ENCODE measurements at regions not wholly inside any gene's neighbourhood (a gene's known extent, or its start where the extent isn't known, plus 50 kb on each side); places are given as distances from the start of the nearest gene placed in this dataset.

DNA sequence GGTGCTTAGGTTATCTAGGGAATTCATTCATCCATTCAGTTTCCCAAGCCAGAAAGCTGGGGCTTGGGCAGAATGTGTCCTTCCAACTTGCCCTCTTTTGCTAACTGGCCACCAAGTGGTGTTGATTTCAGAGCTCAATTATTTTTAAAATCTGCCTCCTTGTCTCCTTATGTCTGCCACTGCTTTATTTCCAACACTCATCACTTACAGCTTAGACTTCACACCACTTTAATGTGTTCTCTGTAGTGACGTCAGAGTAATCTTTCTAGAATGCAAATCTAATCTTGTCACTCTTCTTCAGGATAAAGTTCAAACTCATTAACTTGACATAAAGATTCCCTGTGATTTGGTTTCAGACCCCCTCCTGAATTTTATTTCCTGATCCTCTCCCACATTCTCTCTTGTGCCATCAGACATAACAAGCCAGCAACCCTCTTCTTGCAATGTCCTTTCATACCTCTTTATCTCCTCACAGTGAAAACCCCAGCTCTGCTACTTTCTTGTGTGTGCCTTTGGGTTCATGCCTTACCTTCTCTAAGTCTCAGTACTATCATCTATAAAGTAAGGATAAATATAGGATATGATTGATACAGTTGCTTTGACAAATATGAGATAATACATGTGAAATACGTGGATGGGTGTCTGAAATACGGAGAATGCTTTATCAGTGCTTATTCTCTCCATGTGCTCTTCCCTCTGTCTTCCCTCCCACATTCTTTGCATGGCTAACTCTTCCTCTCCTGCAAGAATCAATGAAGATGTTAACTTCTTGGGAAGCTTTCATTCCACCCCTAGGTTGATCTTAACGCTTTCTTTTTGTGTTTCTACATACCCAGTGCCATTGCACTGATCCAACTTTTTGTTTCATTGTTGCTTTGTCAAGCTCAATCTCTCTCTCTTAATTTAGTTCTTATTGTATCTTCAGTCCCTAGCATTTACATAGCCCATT is 522.7 kb upstream of the FZD8 start (continued):
- TF ChIP-seq JUND (IDR thresholded peaks at IDR 0.05; ENCODE audit: low read length) (no peak), TEAD4 (IDR thresholded peaks at IDR 0.05; ENCODE audit: low read depth, low read length) (no peak), NANOG (IDR thresholded peaks at IDR 0.05; ENCODE audit: insufficient read depth, low read depth, low read length, poor library complexity, severe bottlenecking) (no peak)
